Activated T-helper 2 cell treated with anti-CD3 and anti-CD28 coated beads, Interferon-gamma antibody, Interleukin-2, Interleukin-4, amounts not matched to agents 10 μg/mL and 5 μg/mL and 100 μg/mL, durations not matched to agents 14 hours and 24 hours and 36 hours (primary cell): ENCODE measurements at regions not wholly inside any gene's neighbourhood (a gene's known extent, or its start where the extent isn't known, plus 50 kb on each side); places are given as distances from the start of the nearest gene placed in this dataset.

Experiments used
- DNase-seq: peaks from one replicate; pipeline ENCODE4 v3.0.0; 2021; ENCODE audit warnings: low spot score
- H3K27ac Mint-ChIP-seq: one replicate; pipeline ENCODE4 v1.8.0; 2021; ENCODE audit warnings: mixed read lengths
- H3K27me3 Mint-ChIP-seq: one replicate; pipeline ENCODE4 v1.8.0; 2021; ENCODE audit warnings: low read depth, mixed read lengths
- H3K36me3 Mint-ChIP-seq: one replicate; pipeline ENCODE4 v1.8.0; 2021; ENCODE audit warnings: low read depth, mixed read lengths
- H3K4me1 Mint-ChIP-seq: one replicate; pipeline ENCODE4 v1.8.0; 2021; ENCODE audit warnings: low read depth, mixed read lengths
- H3K4me3 Mint-ChIP-seq: one replicate; pipeline ENCODE4 v1.8.0; 2021; ENCODE audit warnings: low read depth, mild to moderate bottlenecking, moderate library complexity, mixed read lengths
- H3K9me3 Mint-ChIP-seq: one replicate; pipeline ENCODE4 v1.8.0; 2021; ENCODE audit warnings: mixed read lengths
- intact Hi-C: fragments of 100-400 bp; cut with micrococcal nuclease; formaldehyde crosslinking; loops from one replicate; pipeline ENCODE4 v1.15.1; 2023

DNA sequence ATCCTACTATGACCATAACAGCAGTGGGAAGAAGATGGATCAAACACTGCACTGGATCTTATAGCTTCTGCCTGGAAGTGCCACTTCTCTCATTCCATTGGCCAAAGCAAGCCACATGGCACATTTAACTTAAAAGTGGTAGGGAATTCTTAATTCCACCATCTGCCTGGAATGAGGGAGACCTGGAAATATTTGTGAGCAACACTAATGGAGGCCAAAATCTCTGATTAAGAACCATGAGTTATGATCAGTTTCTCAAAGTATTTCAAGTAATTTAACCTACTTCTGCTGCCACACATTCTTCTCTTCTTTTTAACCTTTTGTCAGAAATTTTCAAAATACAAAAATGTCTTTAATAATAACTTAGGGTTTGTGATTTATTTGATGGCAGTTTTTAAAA, 154.0 kb upstream of the C1orf87 start:
- H3K27ac Mint-ChIP-seq = no peak overlapping the region
- no peaks in the 10 kb centered on the region for H3K27me3 Mint-ChIP-seq
- no peaks in the 10 kb centered on the region for H3K9me3 Mint-ChIP-seq
- H3K36me3 Mint-ChIP-seq = no peaks in the 10 kb centered on the region
- H3K4me3 Mint-ChIP-seq = no peak overlapping the region
- H3K4me1 Mint-ChIP-seq = no peaks in the 10 kb centered on the region
- intact Hi-C loops = no loop called here
- DNase-seq = no peak

DNA sequence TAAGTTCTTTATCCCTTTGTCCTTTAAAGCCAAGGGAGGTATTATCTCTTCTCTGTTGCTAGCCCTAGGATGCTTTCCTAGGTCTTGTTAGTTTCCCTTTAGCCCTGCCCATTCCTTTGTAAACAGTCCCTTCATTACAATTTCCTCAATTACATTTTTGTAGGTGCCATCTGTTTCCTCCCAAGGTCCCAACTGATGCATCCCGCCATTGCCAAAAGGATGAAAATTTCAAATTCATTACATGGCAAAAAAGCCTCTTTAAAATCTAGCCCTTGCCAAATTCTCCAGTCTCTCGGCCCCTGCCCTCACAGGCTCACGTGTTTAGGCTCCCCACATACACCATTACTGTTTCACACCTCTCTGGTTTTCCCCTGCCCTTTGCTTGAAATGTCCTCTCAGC, 151.9 kb upstream of the C1orf87 start:
- H3K27ac Mint-ChIP-seq = no peak overlapping the region
- H3K4me1 Mint-ChIP-seq = no peaks in the 10 kb centered on the region
- intact Hi-C loops = no loop called here
- no peaks in the 10 kb centered on the region for H3K9me3 Mint-ChIP-seq
- no peaks in the 10 kb centered on the region for H3K27me3 Mint-ChIP-seq
- no peaks in the 10 kb centered on the region for H3K36me3 Mint-ChIP-seq
- H3K4me3 Mint-ChIP-seq = no peak overlapping the region
- no peak for DNase-seq

DNA sequence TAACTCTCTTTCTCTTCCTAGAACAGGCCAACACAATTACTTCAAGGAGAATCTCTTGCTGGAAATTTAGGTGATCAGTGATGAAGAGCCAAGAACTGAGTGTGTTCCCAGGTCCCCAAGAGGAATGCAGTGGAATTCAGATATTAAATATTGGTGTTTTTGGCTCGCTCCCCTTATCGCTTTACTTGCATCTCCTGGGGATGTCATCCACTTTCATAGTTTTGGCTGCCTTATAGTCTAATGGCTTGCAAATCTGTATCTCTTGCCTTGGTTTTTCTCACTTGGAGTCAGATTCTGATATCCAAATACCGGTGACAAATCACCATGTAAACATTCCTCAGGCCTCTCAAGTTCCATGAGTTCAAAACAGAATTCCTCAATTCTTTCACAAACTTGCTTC, 151.0 kb upstream of the C1orf87 start:
- no peaks in the 10 kb centered on the region for H3K27me3 Mint-ChIP-seq
- H3K9me3 Mint-ChIP-seq = no peaks in the 10 kb centered on the region
- DNase-seq = no peak
- no peak overlapping the region for H3K27ac Mint-ChIP-seq
- no peak overlapping the region for H3K4me3 Mint-ChIP-seq
- H3K36me3 Mint-ChIP-seq = no peaks in the 10 kb centered on the region
- intact Hi-C loops = no loop called here
- H3K4me1 Mint-ChIP-seq = no peaks in the 10 kb centered on the region

DNA sequence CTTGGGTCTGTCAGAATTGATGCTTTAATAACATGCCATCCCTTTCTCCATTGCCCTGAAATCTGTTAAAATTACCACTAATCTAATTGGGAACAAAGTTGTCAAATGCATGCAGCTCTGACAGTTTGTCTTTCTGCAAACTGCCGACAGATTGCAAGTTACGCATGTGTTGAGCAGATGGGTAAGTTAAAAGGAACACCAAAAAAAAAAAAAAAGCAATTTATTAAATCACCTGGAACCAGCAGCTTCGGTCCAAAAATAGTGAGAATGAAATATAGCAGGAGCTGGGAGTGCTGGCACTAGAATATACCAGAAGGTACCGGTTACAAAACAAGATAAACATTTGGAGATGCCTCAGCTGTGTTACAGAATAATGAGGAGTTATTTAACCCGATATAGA, 149.6 kb upstream of the C1orf87 start:
- H3K27ac Mint-ChIP-seq = no peak overlapping the region
- H3K36me3 Mint-ChIP-seq = no peaks in the 10 kb centered on the region
- intact Hi-C loops = no loop called here
- DNase-seq = no peak
- H3K9me3 Mint-ChIP-seq = no peaks in the 10 kb centered on the region
- no peak overlapping the region for H3K4me3 Mint-ChIP-seq
- no peaks in the 10 kb centered on the region for H3K27me3 Mint-ChIP-seq
- H3K4me1 Mint-ChIP-seq = no peaks in the 10 kb centered on the region

DNA sequence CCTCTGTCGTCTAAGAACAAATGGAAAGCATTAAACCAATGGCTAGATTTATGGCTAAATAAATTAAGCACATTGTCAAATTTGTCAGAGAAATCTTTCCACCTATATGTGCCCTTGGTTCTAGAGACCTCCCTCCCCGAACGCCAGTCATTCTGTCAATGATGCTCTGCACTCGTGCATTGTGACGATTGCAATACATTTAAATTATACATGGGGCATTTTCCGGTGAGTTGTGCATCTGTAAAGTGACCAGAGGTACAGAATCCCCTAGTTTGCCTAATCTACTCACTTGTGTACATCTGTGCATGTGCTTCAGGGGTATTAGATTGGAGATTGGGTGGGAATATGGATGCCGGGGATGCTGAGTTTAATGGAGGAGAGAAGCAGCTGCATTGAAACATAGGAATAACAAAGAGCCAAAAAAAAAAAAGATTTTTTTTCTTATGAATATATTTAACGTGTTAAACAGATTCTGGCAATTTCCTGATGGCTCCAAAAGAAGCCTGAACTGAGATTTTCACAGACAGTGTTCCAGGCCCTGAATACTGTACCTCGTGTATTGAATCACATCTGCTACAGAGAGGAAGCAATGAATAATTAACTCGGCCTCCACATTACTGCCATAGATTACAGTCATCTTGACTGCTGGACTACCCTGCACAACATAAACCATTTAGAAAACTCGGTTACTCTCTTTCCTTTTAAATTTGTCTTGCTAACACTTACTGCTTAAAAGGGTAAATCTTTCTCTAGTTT, 149.0 kb upstream of the C1orf87 start:
- Mint-ChIP-seq H3K27ac (no peak overlapping the region), H3K27me3 (no peaks in the 10 kb centered on the region), H3K4me3 (no peak overlapping the region), H3K9me3 (no peaks in the 10 kb centered on the region), H3K4me1 (no peaks in the 10 kb centered on the region), H3K36me3 (no peaks in the 10 kb centered on the region)
- DNase-seq = no peak
- intact Hi-C loops = no loop called here

DNA sequence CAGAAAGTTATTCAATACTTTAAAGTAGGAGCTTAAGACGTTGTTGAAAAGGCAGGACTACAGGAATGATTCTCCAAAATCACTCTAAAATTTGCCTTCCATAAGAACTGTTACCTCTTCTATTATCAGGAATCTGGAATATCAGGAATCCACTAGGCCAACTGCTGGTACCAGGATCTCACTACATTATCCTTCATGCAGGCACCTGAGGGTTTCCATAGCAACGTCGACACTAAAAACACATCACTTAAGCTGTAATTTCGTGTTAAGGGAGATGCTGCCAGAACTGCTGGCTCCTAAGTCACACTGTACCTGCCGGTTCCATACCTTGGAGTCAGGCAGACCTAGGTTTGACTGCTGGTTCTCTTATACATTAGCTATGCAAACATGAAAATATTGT, 139.7 kb upstream of the C1orf87 start:
- intact Hi-C loops = no loop called here
- Mint-ChIP-seq H3K4me1 (no peaks in the 10 kb centered on the region), H3K9me3 (peaks cover 13% of the 10 kb centered on the region), H3K36me3 (no peaks in the 10 kb centered on the region), H3K27me3 (no peaks in the 10 kb centered on the region), H3K27ac (no peak overlapping the region), H3K4me3 (no peak overlapping the region)
- no peak for DNase-seq

DNA sequence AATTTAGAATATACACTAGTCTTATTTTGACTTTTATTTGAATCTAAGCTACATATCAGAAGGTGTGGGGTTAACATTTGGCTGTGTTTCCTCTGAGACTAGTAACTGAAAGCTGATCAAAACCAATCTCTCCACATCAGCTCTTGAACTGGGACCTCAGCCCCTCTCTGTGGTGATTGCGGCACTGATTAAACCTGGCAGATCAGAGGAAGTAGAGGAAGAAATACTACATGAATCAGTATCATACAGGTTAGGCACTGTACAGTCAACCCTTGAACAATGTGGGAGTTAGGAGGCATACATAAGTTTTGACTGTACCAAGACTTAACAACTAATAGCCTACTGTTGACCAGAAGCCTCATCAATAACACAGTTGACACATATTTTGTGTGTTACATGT, 122.5 kb upstream of the C1orf87 start:
- Mint-ChIP-seq H3K9me3 (no peaks in the 10 kb centered on the region), H3K4me1 (no peaks in the 10 kb centered on the region), H3K36me3 (no peaks in the 10 kb centered on the region), H3K27me3 (no peaks in the 10 kb centered on the region), H3K4me3 (no peak overlapping the region), H3K27ac (no peak overlapping the region)
- no peak for DNase-seq
- intact Hi-C loops = no loop called here

DNA sequence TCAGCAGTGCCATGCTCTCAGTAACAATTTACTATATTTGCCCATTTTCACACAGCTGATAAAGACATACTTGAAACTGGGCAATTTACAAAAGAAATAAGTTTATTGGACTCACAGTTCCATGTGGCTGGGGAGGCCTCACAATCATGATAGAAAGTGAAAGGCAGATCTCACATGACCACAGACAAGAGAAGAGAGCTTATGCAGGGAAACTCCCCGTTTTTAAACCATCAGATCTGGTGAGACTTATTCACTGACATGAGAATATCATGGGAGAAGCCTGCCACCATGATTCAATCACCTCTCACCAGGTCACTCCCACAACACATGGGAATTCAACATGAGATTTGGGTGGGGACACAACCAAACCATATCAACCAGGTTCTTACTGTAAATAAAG, 112.1 kb upstream of the C1orf87 start:
- H3K4me3 Mint-ChIP-seq = no peak overlapping the region
- no peaks in the 10 kb centered on the region for H3K36me3 Mint-ChIP-seq
- H3K27me3 Mint-ChIP-seq = no peaks in the 10 kb centered on the region
- H3K4me1 Mint-ChIP-seq = no peaks in the 10 kb centered on the region
- intact Hi-C loops = no loop called here
- DNase-seq = no peak
- H3K27ac Mint-ChIP-seq = no peak overlapping the region
- H3K9me3 Mint-ChIP-seq = peaks cover 13% of the 10 kb centered on the region

DNA sequence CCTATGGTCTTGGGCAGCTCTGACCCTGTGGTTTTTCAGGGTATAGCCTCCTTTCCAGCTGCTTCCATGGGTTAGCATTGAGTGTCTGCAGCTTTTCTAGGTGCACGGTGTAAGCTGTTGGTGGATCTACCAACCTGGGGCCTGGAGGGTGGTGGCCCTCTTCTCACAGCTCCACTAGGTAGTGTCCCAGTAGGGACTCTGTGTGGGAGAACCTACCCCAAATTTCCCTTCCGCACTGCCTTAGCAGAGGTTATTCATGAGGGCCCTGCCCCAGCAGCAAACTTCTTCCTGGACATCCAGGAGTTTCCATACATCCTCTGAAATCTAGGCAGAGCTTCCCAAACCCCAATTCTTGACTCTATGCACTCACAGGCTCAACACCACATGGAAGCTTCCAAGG, 111.0 kb upstream of the C1orf87 start:
- Mint-ChIP-seq H3K4me3 (no peak overlapping the region), H3K27ac (no peak overlapping the region), H3K9me3 (peaks cover 13% of the 10 kb centered on the region), H3K36me3 (no peaks in the 10 kb centered on the region), H3K27me3 (no peaks in the 10 kb centered on the region), H3K4me1 (no peaks in the 10 kb centered on the region)
- DNase-seq = no peak
- intact Hi-C loops = no loop called here

DNA sequence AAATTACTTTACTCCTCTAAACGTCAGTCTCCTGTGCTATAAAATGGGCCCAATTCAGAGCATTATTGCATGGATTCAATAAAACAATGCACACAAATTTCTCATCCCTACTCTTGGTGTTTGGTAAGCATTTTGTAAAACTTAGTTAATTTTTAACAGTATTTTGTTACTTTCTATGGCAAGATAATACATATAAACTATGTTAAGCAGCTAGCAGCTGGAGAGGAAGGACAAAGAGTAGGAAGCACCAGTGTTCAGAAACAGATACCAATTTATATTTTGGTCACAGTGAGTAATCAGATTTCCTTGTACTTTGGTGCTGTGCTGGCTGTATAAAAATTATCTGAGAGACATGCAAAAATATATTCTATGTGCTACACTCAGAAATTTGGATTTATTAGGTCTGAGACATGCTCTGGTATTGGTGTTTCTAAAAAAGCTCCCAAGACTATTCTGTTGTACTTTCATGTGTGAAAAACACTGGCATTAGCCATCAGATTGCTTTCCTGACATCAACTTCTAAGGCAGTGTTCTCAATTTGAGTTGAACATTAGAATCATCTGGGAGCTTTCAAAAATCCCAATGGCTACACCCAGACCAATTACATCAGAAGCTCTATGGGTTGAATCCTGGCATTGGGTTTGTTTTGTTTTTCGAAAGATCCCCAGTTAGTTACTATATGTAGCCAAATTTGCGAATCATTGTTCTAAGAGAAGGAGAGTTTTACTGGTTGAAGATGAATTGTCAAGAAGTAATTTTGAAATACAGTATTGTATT, 100.3 kb upstream of the C1orf87 start:
- Mint-ChIP-seq H3K36me3 (no peaks in the 10 kb centered on the region), H3K27me3 (no peaks in the 10 kb centered on the region), H3K9me3 (no peaks in the 10 kb centered on the region), H3K27ac (no peak overlapping the region), H3K4me3 (no peak overlapping the region), H3K4me1 (no peaks in the 10 kb centered on the region)
- no peak for DNase-seq
- intact Hi-C loops = no loop called here

DNA sequence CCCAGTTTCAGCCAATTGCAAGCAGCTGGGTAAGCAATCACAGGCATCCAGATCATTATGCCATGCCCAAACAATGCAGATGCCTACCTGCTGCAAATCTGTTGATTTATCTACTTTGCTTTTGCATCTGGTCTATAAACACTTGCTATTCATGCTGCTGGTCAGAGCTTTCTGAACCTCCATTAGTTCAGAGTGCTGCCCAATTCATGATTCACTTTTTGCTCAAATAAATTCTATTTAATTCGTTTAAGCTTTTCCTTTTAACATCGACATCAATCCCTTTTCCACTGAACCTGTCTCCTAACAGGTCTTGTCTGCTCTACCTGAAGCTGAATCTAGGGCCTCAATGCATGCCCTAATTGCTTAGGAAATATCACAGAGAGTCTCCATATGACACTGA, 99.4 kb upstream of the C1orf87 start:
- no peak overlapping the region for H3K27ac Mint-ChIP-seq
- no peak for DNase-seq
- intact Hi-C loops = no loop called here
- H3K9me3 Mint-ChIP-seq = no peaks in the 10 kb centered on the region
- H3K36me3 Mint-ChIP-seq = no peaks in the 10 kb centered on the region
- H3K4me3 Mint-ChIP-seq = no peak overlapping the region
- no peaks in the 10 kb centered on the region for H3K27me3 Mint-ChIP-seq
- H3K4me1 Mint-ChIP-seq = no peaks in the 10 kb centered on the region

DNA sequence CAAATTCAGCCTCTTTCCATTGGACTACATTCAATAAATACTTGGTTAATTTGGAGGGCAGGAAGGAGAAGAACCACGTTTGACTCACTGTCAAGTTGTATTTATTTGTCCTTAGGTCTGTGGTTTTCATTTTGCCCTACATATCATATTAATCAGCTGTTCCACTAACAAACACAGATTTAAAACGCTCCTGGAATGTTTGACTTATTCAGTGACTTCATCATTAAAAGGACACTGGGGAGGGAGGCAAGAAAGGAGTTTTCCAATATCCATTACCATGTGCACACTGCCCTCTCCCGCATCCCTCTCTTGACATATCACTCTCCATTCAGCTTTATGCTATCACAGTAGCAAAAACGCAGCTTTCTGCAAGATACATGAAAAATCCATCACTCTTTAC, 98.2 kb upstream of the C1orf87 start:
- H3K9me3 Mint-ChIP-seq = no peaks in the 10 kb centered on the region

DNA sequence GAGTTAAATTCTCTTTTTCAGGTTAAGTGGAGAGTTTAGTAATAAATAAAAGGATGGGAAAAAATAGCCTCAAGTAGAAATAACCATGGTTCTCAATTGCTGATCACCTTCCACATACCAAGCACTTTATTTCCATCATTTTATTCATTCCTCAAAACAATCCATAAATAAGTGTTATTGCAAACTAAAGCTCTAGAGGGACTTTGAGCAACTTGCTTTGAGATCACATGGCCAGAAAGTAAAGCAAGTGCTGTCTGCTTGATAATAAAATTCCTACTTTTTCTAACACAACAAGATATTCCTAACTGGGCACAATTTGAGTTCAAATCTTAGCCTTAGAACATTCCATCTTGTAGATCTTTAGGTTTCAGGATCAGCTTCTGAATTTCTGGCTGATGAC, 97.1 kb upstream of the C1orf87 start:
- Mint-ChIP-seq H3K4me1 (no peaks in the 10 kb centered on the region), H3K36me3 (no peaks in the 10 kb centered on the region), H3K9me3 (no peaks in the 10 kb centered on the region), H3K4me3 (no peak overlapping the region), H3K27me3 (no peaks in the 10 kb centered on the region), H3K27ac (no peak overlapping the region)
- no peak for DNase-seq
- intact Hi-C loops = no loop called here

More for the DNA sequence above, 98.2 kb upstream of the C1orf87 start:
- Mint-ChIP-seq H3K27me3 (no peaks in the 10 kb centered on the region), H3K4me1 (no peaks in the 10 kb centered on the region), H3K36me3 (no peaks in the 10 kb centered on the region), H3K27ac (no peak overlapping the region), H3K4me3 (no peak overlapping the region)
- intact Hi-C loops = no loop called here
- DNase-seq = no peak
